HepG2 (cell line): ENCODE measurements at regions not wholly inside any gene's neighbourhood (a gene's known extent, or its start where the extent isn't known, plus 50 kb on each side); places are given as distances from the start of the nearest gene placed in this dataset.

ENCODE experiments used
- ARHGAP35 ChIP-seq: sonication (generic); formaldehyde crosslinking; IDR thresholded peaks from 2 replicates; pipeline ENCODE4 v1.9.0; 2022; ENCODE audit warnings: mild to moderate bottlenecking, inconsistent platforms, moderate library complexity, missing genetic modification reagents, borderline replicate concordance
- ELF3 ChIP-seq: IDR thresholded peaks from 2 replicates; pipeline ENCODE4 v1.6.1; 2016; ENCODE audit warnings: missing genetic modification reagents, missing compliant biosample characterization
- POLR2AphosphoS5 ChIP-seq: IDR thresholded peaks from 2 replicates; pipeline ENCODE4 v1.6.1; 2012; ENCODE audit warnings: low read depth, low read length
- XBP1 ChIP-seq: sonication (generic); formaldehyde crosslinking; IDR thresholded peaks from 2 replicates; pipeline ENCODE4 v1.5.0; 2020; ENCODE audit warnings: missing genetic modification reagents
- TF ChIP-seq, protein P1 (sequence below): sonication (generic); formaldehyde crosslinking; IDR thresholded peaks from 2 replicates; pipeline ENCODE4 v1.5.0; 2020; ENCODE audit warnings: mild to moderate bottlenecking, missing genetic modification reagents, moderate library complexity

DNA sequence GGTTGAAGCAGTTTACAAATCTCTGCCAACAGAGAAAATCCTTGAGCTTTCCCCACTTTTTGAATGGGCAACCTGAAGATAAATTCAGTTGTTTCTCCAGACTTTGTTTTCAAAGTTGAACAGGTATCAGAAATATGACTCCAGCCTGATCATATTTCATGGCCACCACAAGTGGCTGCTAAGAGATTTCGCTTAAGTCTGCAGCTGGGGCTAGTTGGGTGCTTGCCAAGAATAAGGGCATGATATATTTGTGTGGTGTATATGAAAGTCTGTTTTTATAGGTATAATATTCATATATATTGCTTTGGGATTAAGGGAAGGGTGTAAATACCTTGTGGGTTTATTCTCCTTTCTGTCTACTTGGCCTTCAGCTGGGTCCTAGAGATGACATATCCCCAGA is 168.4 kb upstream of the GDNF start:
- TF ChIP-seq, protein P1, sequence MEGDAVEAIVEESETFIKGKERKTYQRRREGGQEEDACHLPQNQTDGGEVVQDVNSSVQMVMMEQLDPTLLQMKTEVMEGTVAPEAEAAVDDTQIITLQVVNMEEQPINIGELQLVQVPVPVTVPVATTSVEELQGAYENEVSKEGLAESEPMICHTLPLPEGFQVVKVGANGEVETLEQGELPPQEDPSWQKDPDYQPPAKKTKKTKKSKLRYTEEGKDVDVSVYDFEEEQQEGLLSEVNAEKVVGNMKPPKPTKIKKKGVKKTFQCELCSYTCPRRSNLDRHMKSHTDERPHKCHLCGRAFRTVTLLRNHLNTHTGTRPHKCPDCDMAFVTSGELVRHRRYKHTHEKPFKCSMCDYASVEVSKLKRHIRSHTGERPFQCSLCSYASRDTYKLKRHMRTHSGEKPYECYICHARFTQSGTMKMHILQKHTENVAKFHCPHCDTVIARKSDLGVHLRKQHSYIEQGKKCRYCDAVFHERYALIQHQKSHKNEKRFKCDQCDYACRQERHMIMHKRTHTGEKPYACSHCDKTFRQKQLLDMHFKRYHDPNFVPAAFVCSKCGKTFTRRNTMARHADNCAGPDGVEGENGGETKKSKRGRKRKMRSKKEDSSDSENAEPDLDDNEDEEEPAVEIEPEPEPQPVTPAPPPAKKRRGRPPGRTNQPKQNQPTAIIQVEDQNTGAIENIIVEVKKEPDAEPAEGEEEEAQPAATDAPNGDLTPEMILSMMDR (CRISPR knock-in tag) = no peak
- TF ChIP-seq POLR2AphosphoS5 = no peak
- no peak for TF ChIP-seq ELF3
- no peak for TF ChIP-seq ARHGAP35 (CRISPR knock-in tag)
- no peak for TF ChIP-seq XBP1 (CRISPR knock-in tag)
